ENCODE measurements at regions not wholly inside any gene's neighbourhood (a gene's known extent, or its start where the extent isn't known, plus 50 kb on each side); places are given as distances from the start of the nearest gene placed in this dataset.

DNA sequence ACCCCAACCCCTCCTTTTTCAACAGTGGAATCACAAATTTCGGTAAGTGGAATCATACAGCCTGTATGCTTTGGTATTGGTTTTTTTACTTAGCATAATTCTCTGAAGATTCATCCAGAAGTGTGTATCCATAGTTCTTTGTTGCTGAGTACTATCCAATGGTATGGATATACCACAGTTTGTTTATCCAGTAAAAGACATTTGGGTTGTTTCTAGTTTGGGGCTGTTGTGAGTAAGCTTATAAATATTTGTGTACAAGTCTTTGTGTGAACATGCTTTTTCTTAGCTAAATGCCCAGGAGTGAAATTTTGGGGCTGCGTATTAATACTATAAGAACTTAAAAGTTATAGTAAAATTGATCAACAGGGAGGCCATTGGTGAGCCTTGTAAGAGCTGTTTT, 57.5 kb upstream of the GC start:
- no peaks in the 10 kb centered on the region for H3K9me3 ChIP-seq (ENCODE audit: insufficient read depth, low read depth, low read length)

GRCh38 chr4:71847300-71847699, 63.4 kb upstream of the GC start:
- Histone ChIP-seq H3K9ac (ENCODE audit: low read depth, low read length) (no peak overlapping the region), H3K27ac (ENCODE audit: low read length) (no peak overlapping the region), H3K27me3 (ENCODE audit: insufficient read depth, low read length) (no peaks in the 10 kb centered on the region), H3K9me3 (ENCODE audit: insufficient read depth, low read depth, low read length) (no peaks in the 10 kb centered on the region), H3K4me1 (ENCODE audit: insufficient read depth, low read length) (no peaks in the 10 kb centered on the region), H3K36me3 (ENCODE audit: insufficient read depth, low read depth, low read length) (no peaks in the 10 kb centered on the region), H3K4me3 (ENCODE audit: low read length) (no peak overlapping the region)

More for the DNA sequence above, 57.5 kb upstream of the GC start:
- H3K27me3 ChIP-seq (ENCODE audit: insufficient read depth, low read length) = no peaks in the 10 kb centered on the region
- no peaks in the 10 kb centered on the region for H3K36me3 ChIP-seq (ENCODE audit: insufficient read depth, low read depth, low read length)
- no peak overlapping the region for H3K27ac ChIP-seq (ENCODE audit: low read length)
- H3K4me1 ChIP-seq (ENCODE audit: insufficient read depth, low read length) = peaks cover 4% of the 10 kb centered on the region; the same call in 1 of the 2 replicates
- H3K4me3 ChIP-seq (ENCODE audit: low read length) = no peak overlapping the region
- H3K9ac ChIP-seq (ENCODE audit: low read depth, low read length) = no peak overlapping the region

- H3K27me3 ChIP-seq (ENCODE audit: insufficient read depth, low read length) = no peaks in the 10 kb centered on the region
- H3K9ac ChIP-seq (ENCODE audit: low read depth, low read length) = no peak overlapping the region
- no peak overlapping the region for H3K27ac ChIP-seq (ENCODE audit: low read length)
- H3K9me3 ChIP-seq (ENCODE audit: insufficient read depth, low read depth, low read length) = peaks cover 26% of the 10 kb centered on the region
- H3K4me3 ChIP-seq (ENCODE audit: low read length) = no peak overlapping the region
- peaks cover 9% of the 10 kb centered on the region; the same call in 1 of the 2 replicates for H3K4me1 ChIP-seq (ENCODE audit: insufficient read depth, low read length)
- peaks cover 5% of the 10 kb centered on the region; the same call in 1 of the 2 replicates for H3K36me3 ChIP-seq (ENCODE audit: insufficient read depth, low read depth, low read length)
Observed at GRCh38 chr4:71855944-71856343, 72.1 kb upstream of the GC start.

DNA sequence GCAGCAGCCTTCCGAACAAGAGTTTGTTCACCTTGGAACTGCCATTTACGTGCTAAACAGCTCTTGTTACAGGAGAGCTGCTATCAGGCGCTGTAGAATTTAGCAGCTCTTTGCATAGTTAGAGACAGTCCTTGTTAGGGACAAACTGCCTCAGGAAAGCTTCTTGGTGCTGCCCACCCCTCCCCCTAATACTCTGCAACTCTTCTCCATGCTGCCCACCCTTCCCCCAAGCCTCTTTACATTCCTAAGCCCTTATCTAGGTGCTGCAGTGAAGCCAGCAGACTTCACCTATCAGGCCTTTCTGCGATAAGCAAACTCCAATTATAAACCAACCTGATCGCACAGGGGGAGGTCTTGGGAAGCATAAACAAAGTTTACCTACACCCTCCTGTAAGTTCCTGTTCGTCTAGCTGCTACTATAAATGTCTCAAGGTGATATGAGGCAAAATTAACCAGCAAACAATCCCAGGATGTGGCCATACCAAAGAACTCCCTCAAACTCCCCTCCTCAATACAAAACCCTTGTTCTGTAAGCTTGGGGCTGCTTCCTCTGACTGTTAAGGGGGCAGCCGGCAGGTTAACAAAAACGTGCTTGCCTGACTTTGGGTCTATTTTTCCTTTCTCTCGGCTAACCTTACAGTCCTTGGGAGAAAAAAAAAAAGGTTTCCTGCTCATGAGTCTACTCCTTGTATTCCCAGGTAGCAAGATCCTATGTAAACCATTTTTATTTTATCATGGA, 74.0 kb upstream of the GC start:
- Histone ChIP-seq H3K4me3 (ENCODE audit: low read length) (peak overlapping the region; percentile 41), H3K9me3 (ENCODE audit: insufficient read depth, low read depth, low read length) (peaks cover 44% of the 10 kb centered on the region), H3K36me3 (ENCODE audit: insufficient read depth, low read depth, low read length) (peaks cover 5% of the 10 kb centered on the region; the same call in 1 of the 2 replicates), H3K27ac (ENCODE audit: low read length) (peak overlapping the region; percentile 17), H3K27me3 (ENCODE audit: insufficient read depth, low read length) (no peaks in the 10 kb centered on the region), H3K4me1 (ENCODE audit: insufficient read depth, low read length) (peaks cover 9% of the 10 kb centered on the region; the same call in 1 of the 2 replicates), H3K9ac (ENCODE audit: low read depth, low read length) (peak overlapping the region; percentile 42; the same call in 1 of the 2 replicates)

- no peak overlapping the region for H3K4me3 ChIP-seq (ENCODE audit: low read length)
- peaks cover 71% of the 10 kb centered on the region for H3K9me3 ChIP-seq (ENCODE audit: insufficient read depth, low read depth, low read length)
- peaks cover 9% of the 10 kb centered on the region; the same call in 1 of the 2 replicates for H3K4me1 ChIP-seq (ENCODE audit: insufficient read depth, low read length)
- H3K36me3 ChIP-seq (ENCODE audit: insufficient read depth, low read depth, low read length) = peaks cover 5% of the 10 kb centered on the region; the same call in 1 of the 2 replicates
- H3K9ac ChIP-seq (ENCODE audit: low read depth, low read length) = no peak overlapping the region
- H3K27me3 ChIP-seq (ENCODE audit: insufficient read depth, low read length) = no peaks in the 10 kb centered on the region
- no peak overlapping the region for H3K27ac ChIP-seq (ENCODE audit: low read length)
Observed at GRCh38 chr4:71860643-71861042, 76.8 kb upstream of the GC start.

GRCh38 chr4:71862315-71862714, 78.4 kb upstream of the GC start:
- Histone ChIP-seq H3K4me3 (ENCODE audit: low read length) (no peak overlapping the region), H3K27ac (ENCODE audit: low read length) (no peak overlapping the region), H3K27me3 (ENCODE audit: insufficient read depth, low read length) (no peaks in the 10 kb centered on the region), H3K36me3 (ENCODE audit: insufficient read depth, low read depth, low read length) (peaks cover 11% of the 10 kb centered on the region; the same call in 1 of the 2 replicates), H3K9me3 (ENCODE audit: insufficient read depth, low read depth, low read length) (peaks cover 76% of the 10 kb centered on the region), H3K4me1 (ENCODE audit: insufficient read depth, low read length) (peaks cover 1% of the 10 kb centered on the region; the same call in 1 of the 2 replicates), H3K9ac (ENCODE audit: low read depth, low read length) (no peak overlapping the region)

GRCh38 chr4:71863457-71863856, 79.6 kb upstream of the GC start:
- Histone ChIP-seq H3K4me3 (ENCODE audit: low read length) (no peak overlapping the region), H3K9ac (ENCODE audit: low read depth, low read length) (no peak overlapping the region), H3K36me3 (ENCODE audit: insufficient read depth, low read depth, low read length) (peaks cover 11% of the 10 kb centered on the region; the same call in 1 of the 2 replicates), H3K4me1 (ENCODE audit: insufficient read depth, low read length) (no peaks in the 10 kb centered on the region; the same call in 1 of the 2 replicates), H3K27ac (ENCODE audit: low read length) (no peak overlapping the region), H3K27me3 (ENCODE audit: insufficient read depth, low read length) (no peaks in the 10 kb centered on the region), H3K9me3 (ENCODE audit: insufficient read depth, low read depth, low read length) (peaks cover 77% of the 10 kb centered on the region)

- H3K36me3 ChIP-seq (ENCODE audit: insufficient read depth, low read depth, low read length) = peaks cover 6% of the 10 kb centered on the region; the same call in 1 of the 2 replicates
- peaks cover 67% of the 10 kb centered on the region for H3K9me3 ChIP-seq (ENCODE audit: insufficient read depth, low read depth, low read length)
- H3K4me3 ChIP-seq (ENCODE audit: low read length) = no peak overlapping the region
- H3K27ac ChIP-seq (ENCODE audit: low read length) = no peak overlapping the region
- no peak overlapping the region for H3K9ac ChIP-seq (ENCODE audit: low read depth, low read length)
- no peaks in the 10 kb centered on the region for H3K27me3 ChIP-seq (ENCODE audit: insufficient read depth, low read length)
- no peaks in the 10 kb centered on the region for H3K4me1 ChIP-seq (ENCODE audit: insufficient read depth, low read length)
Observed at GRCh38 chr4:71864380-71864779, 80.5 kb upstream of the GC start.

DNA sequence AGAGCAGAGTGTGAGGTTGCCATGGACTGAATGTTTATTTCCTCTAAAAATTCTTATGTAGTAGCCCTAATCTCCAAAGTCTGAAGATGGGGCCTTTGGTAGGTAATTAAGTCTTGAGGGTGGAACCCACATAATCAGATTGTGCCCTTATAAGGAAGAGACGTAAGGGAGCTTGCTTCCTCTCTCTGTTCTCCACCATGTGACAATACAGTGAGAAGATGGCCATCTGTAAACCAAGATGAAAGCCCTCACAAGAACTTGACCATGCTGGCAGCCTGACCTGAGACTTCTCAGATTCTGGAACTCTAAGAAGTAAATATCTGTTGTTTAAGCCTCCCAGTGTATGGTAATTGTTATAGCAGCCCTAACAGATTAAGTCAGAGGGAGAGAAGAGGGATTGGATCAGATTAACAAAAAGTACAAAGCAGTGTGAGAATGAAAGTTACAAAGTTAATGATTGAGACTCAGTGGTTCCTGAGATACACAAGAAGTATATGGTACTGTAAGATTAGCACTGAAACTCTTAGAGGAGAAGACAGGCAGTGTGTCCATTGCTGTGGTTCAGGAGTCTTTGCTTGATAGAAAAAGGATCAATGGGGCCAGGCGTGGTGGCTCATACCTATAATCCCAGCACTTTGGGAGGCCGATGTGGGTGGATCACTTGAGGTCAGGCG, 82.5 kb upstream of the GC start:
- H3K4me3 ChIP-seq (ENCODE audit: low read length) = no peak overlapping the region
- no peaks in the 10 kb centered on the region for H3K4me1 ChIP-seq (ENCODE audit: insufficient read depth, low read length)
- no peaks in the 10 kb centered on the region for H3K27me3 ChIP-seq (ENCODE audit: insufficient read depth, low read length)
- peaks cover 6% of the 10 kb centered on the region; the same call in 1 of the 2 replicates for H3K36me3 ChIP-seq (ENCODE audit: insufficient read depth, low read depth, low read length)
- H3K27ac ChIP-seq (ENCODE audit: low read length) = no peak overlapping the region
- H3K9ac ChIP-seq (ENCODE audit: low read depth, low read length) = no peak overlapping the region
- peaks cover 48% of the 10 kb centered on the region for H3K9me3 ChIP-seq (ENCODE audit: insufficient read depth, low read depth, low read length)

- H3K4me3 ChIP-seq (ENCODE audit: low read length) = no peak overlapping the region
- H3K36me3 ChIP-seq (ENCODE audit: insufficient read depth, low read depth, low read length) = peaks cover 6% of the 10 kb centered on the region; the same call in 1 of the 2 replicates
- H3K9me3 ChIP-seq (ENCODE audit: insufficient read depth, low read depth, low read length) = peaks cover 36% of the 10 kb centered on the region
- no peaks in the 10 kb centered on the region for H3K4me1 ChIP-seq (ENCODE audit: insufficient read depth, low read length)
- H3K9ac ChIP-seq (ENCODE audit: low read depth, low read length) = no peak overlapping the region
- H3K27ac ChIP-seq (ENCODE audit: low read length) = no peak overlapping the region
- H3K27me3 ChIP-seq (ENCODE audit: insufficient read depth, low read length) = no peaks in the 10 kb centered on the region
Observed at GRCh38 chr4:71867598-71867997, 83.7 kb upstream of the GC start.

GRCh38 chr4:71870456-71870855, 86.6 kb upstream of the GC start:
- H3K4me1 ChIP-seq (ENCODE audit: insufficient read depth, low read length) = no peaks in the 10 kb centered on the region
- no peak overlapping the region for H3K27ac ChIP-seq (ENCODE audit: low read length)
- H3K27me3 ChIP-seq (ENCODE audit: insufficient read depth, low read length) = no peaks in the 10 kb centered on the region
- no peak overlapping the region for H3K4me3 ChIP-seq (ENCODE audit: low read length)
- H3K9me3 ChIP-seq (ENCODE audit: insufficient read depth, low read depth, low read length) = peaks cover 9% of the 10 kb centered on the region
- no peak overlapping the region for H3K9ac ChIP-seq (ENCODE audit: low read depth, low read length)
- H3K36me3 ChIP-seq (ENCODE audit: insufficient read depth, low read depth, low read length) = peaks cover 6% of the 10 kb centered on the region; the same call in 1 of the 2 replicates
